Right atrium auricular region (tissue), 2 donors: ENCODE measurements at regions not wholly inside any gene's neighbourhood (a gene's known extent, or its start where the extent isn't known, plus 50 kb on each side); places are given as distances from the start of the nearest gene placed in this dataset.

Source experiments
- DNase-seq: peaks from one replicate; pipeline ENCODE4 v3.0.0-alpha.2; 2019; ENCODE audit warnings: low spot score
- H3K27ac ChIP-seq, 2 donors: fragments of 200-600 bp; sonication (generic); 1 replicate in 1 of 2; 2 replicates in 1 of 2; pipeline ENCODE4 v1.5.1; 2016 to 2019
- H3K27me3 ChIP-seq, 2 donors: fragments of 200-600 bp; sonication (generic); one replicate each; pipeline versions ENCODE4 v1.5.1 to v1.6.0; 2017 to 2019
- H3K36me3 ChIP-seq: fragments of 200-600 bp; sonication (generic); one replicate; pipeline ENCODE4 v1.5.1; 2016
- H3K4me1 ChIP-seq, 2 donors: fragments of 200-600 bp; sonication (generic); one replicate each; pipeline versions ENCODE4 v1.5.1 to v1.6.0; 2017 to 2019
- H3K4me3 ChIP-seq, 2 donors: fragments of 200-600 bp; sonication (generic); 1 replicate in 1 of 2; 2 replicates in 1 of 2; pipeline ENCODE4 v1.5.1; 2017 to 2019; ENCODE audit warnings: mild to moderate bottlenecking in 1 of 2, moderate library complexity in 1 of 2
- H3K9me3 ChIP-seq, 2 donors: fragments of 200-600 bp; sonication (generic); one replicate each; pipeline ENCODE4 v1.5.1; 2019
- TF ChIP-seq, protein P1 (sequence below), 2 donors: fragments of 200-600 bp; sonication (generic); IDR thresholded peaks; one replicate each; pipeline ENCODE4 v1.5.1; 2019; ENCODE audit warnings: antibody characterized with exemption in 2 of 2

GRCh38 chr7:25862261-25863004 is 289.6 kb upstream of the NFE2L3 start:
- no peak for DNase-seq
- no peak overlapping the region for H3K4me3 ChIP-seq
- no peak overlapping the region for H3K27ac ChIP-seq

DNA sequence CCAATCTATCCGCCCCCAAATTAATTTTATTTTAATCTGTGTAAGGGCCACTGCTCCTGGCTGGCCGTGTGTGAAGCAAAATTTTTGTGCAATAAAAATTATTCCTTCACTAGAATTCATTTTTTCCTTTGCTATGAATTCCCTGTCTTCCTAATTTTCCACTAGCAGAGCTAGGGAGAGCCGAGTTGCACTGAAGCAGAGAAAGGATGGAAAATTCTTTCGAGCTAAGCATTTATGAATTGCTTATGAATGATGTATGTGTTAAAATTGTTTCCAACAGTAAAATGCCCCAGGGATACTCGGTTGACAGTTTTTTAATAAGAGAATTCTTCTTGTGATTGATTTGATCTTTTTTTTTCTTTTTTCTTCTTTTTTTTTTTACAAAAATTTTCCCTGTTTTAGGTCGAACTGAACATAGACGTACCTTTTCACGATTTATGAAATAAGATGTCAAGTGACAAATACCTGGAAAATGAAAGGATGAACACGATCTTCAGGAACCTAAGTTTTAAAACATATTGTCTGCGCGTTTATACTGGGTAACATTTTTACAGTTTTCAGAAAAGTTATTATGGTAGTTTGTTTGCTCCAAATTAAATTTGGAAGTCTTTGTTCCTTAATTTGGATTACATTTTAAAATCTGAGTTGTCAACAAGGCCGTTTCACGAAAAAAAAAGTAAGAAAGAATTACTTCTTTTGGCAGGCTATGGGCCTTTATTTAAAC is 288.8 kb upstream of the NFE2L3 start:
- Histone ChIP-seq H3K27ac (no peak overlapping the region), H3K4me3 (no peak overlapping the region), H3K4me1 (peaks cover 0 to 10% of the 10 kb centered on the region in 2 donors), H3K36me3 (no peaks in the 10 kb centered on the region), H3K27me3 (peaks cover 77 to 85% of the 10 kb centered on the region in 2 donors), H3K9me3 (peaks cover 0 to 8% of the 10 kb centered on the region in 2 donors)
- no peak for DNase-seq
- TF ChIP-seq, protein P1, sequence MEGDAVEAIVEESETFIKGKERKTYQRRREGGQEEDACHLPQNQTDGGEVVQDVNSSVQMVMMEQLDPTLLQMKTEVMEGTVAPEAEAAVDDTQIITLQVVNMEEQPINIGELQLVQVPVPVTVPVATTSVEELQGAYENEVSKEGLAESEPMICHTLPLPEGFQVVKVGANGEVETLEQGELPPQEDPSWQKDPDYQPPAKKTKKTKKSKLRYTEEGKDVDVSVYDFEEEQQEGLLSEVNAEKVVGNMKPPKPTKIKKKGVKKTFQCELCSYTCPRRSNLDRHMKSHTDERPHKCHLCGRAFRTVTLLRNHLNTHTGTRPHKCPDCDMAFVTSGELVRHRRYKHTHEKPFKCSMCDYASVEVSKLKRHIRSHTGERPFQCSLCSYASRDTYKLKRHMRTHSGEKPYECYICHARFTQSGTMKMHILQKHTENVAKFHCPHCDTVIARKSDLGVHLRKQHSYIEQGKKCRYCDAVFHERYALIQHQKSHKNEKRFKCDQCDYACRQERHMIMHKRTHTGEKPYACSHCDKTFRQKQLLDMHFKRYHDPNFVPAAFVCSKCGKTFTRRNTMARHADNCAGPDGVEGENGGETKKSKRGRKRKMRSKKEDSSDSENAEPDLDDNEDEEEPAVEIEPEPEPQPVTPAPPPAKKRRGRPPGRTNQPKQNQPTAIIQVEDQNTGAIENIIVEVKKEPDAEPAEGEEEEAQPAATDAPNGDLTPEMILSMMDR (IDR thresholded peaks at IDR 0.05), result no peak

More at GRCh38 chr7:25862261-25863004, 289.6 kb upstream of the NFE2L3 start:
- TF ChIP-seq, protein P1 (IDR thresholded peaks at IDR 0.05), result no peak
- peaks cover 76 to 88% of the 10 kb centered on the region in 2 donors for H3K27me3 ChIP-seq
- no peaks in the 10 kb centered on the region for H3K36me3 ChIP-seq
- H3K4me1 ChIP-seq, result peaks cover 0 to 11% of the 10 kb centered on the region in 2 donors
- H3K9me3 ChIP-seq, result peaks cover 0 to 8% of the 10 kb centered on the region in 2 donors

DNA sequence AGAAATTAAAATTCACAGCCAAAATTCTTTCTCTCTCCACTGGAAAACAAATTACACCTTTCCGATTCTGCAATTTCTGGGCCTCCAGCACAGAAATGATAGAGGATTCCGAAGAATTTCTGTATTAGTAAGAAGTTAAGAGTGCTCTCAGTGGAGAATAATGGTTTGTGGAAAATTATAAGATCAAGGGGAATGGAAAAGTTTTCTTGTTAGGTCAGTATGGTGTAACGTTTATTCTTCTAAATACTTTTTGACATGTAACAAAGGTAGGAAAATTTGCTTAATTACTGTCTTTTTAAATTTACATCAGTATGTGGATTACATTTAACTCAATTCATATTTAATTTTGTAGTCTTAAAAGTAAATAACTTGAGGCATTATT is 288.3 kb upstream of the NFE2L3 start:
- DNase-seq, result no peak
- H3K9me3 ChIP-seq, result peaks cover 0 to 8% of the 10 kb centered on the region in 2 donors
- H3K4me3 ChIP-seq, result no peak overlapping the region
- TF ChIP-seq, protein P1 (IDR thresholded peaks at IDR 0.05), result no peak
- H3K27me3 ChIP-seq, result peaks cover 74 to 83% of the 10 kb centered on the region in 2 donors
- H3K4me1 ChIP-seq, result peaks cover 0 to 10% of the 10 kb centered on the region in 2 donors
- H3K36me3 ChIP-seq, result no peaks in the 10 kb centered on the region
- H3K27ac ChIP-seq, result no peak overlapping the region

DNA sequence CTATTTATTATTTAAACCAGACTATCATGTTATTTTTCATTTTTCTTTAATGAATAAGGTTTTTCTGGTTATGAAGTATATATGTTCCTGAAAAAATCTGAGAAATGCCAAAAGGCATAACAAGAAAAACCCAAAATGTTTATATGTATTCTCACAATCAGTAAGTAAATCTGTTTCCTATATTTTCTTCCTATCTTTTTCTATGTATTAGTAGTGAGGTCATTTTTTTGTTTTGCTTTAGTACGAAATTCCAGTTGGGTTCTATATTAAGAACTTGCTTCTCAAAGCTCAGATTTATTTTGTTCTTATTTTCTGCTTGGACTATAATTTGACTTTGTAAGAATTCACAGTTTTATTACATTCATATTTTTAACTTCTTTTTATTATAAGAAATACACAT is 287.5 kb upstream of the NFE2L3 start:
- no peaks in the 10 kb centered on the region for H3K36me3 ChIP-seq
- no peak overlapping the region for H3K4me3 ChIP-seq
- TF ChIP-seq, protein P1 (IDR thresholded peaks at IDR 0.05), result no peak
- DNase-seq, result no peak
- peaks cover 0 to 10% of the 10 kb centered on the region in 2 donors for H3K4me1 ChIP-seq
- H3K9me3 ChIP-seq, result peaks cover 0 to 8% of the 10 kb centered on the region in 2 donors
- H3K27ac ChIP-seq, result no peak overlapping the region
- peaks cover 67 to 79% of the 10 kb centered on the region in 2 donors for H3K27me3 ChIP-seq

DNA sequence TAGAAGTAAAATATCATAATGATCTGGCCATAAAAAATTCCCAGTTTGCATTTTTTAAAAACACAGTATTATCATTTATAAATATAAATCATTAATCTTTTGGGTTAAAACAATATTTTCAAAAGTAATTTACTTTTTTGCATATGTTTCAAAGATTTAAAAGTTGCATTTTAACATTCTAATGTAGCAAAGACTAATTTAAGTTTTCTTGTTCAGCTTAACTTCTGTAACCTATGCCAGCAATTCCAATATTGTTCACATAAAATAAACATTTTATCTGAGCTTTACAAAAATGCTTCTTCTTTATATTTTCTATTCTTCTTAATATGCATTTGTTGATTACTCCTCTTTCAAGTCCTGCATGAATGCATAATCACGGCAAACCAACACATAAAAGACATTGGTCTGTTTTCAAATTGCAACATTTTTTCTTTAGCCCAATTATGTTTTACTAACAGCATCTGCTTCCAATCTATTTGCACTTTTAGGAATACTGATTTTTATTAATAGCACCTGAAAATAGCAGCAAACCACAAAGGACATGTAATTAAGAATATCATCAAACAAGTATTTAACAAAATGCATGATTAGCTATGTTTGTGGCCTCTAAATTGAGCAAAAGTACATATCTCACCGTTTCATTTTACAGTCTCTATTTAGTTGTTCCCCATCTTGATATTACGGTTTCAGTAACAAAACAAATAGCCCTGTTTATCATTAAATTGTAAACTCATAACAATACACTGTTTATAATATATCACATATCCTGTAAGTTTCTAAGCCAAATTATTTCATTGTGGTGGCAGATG is 286.9 kb upstream of the NFE2L3 start:
- no peak overlapping the region for H3K4me3 ChIP-seq
- H3K4me1 ChIP-seq, result peaks cover 0 to 10% of the 10 kb centered on the region in 2 donors
- H3K27me3 ChIP-seq, result peaks cover 62 to 74% of the 10 kb centered on the region in 2 donors
- H3K36me3 ChIP-seq, result no peaks in the 10 kb centered on the region
- no peak for DNase-seq
- no peak overlapping the region for H3K27ac ChIP-seq
- TF ChIP-seq, protein P1 (IDR thresholded peaks at IDR 0.05), result no peak
- H3K9me3 ChIP-seq, result peaks cover 0 to 8% of the 10 kb centered on the region in 2 donors
